KMS-11 (cell line): ENCODE measurements at regions not wholly inside any gene's neighbourhood (a gene's known extent, or its start where the extent isn't known, plus 50 kb on each side); places are given as distances from the start of the nearest gene placed in this dataset.
"Not testable (repeated sequence)": the region's sequence is repeated elsewhere in the genome, so short reads cannot be mapped to it uniquely, and the experiment has no call there.

Experiments used
- H2AFZ ChIP-seq: fragments of 200-600 bp; sonication (generic); 2 replicates; pipeline ENCODE4 v1.6.1; 2016; ENCODE audit warnings: antibody characterized with exemption, mixed run types, low read depth
- H3K27ac ChIP-seq: fragments of 200-600 bp; sonication (generic); 2 replicates; pipeline ENCODE4 v1.6.1; 2016; ENCODE audit warnings: mild to moderate bottlenecking, mixed run types
- H3K27me3 ChIP-seq: fragments of 200-600 bp; sonication (generic); 2 replicates; pipeline ENCODE4 v1.6.1; 2017; ENCODE audit warnings: mild to moderate bottlenecking, low read depth, mixed run types, moderate library complexity; ENCODE audit not compliant: insufficient read depth
- H3K36me3 ChIP-seq: fragments of 200-600 bp; sonication (generic); 2 replicates; pipeline ENCODE4 v1.6.1; 2017; ENCODE audit warnings: mild to moderate bottlenecking, mixed run types; ENCODE audit not compliant: insufficient read depth
- H3K4me1 ChIP-seq: fragments of 200-600 bp; sonication (generic); 2 replicates; pipeline ENCODE4 v1.6.1; 2016; ENCODE audit warnings: mild to moderate bottlenecking, low read depth, mixed run types; ENCODE audit not compliant: poor library complexity, severe bottlenecking
- H3K4me2 ChIP-seq: fragments of 200-600 bp; sonication (generic); 2 replicates; pipeline ENCODE4 v1.7.0; 2016; ENCODE audit warnings: mild to moderate bottlenecking, mixed run types
- H3K4me3 ChIP-seq: fragments of 200-600 bp; sonication (generic); IDR thresholded peaks from 2 replicates; pipeline ENCODE4 v1.6.1; 2017; ENCODE audit warnings: low read depth, low read length, mixed read lengths; ENCODE audit not compliant: insufficient read depth
- H3K79me2 ChIP-seq: fragments of 200-600 bp; sonication (generic); 2 replicates; pipeline ENCODE4 v1.6.1; 2016; ENCODE audit warnings: low read depth, mixed run types; ENCODE audit not compliant: insufficient read depth
- H3K9ac ChIP-seq: fragments of 200-600 bp; sonication (generic); 2 replicates; pipeline ENCODE4 v1.6.1; 2016; ENCODE audit warnings: mild to moderate bottlenecking, mixed run types
- H4K20me1 ChIP-seq: fragments of 200-600 bp; sonication (generic); 2 replicates; pipeline ENCODE4 v1.6.1; 2016; ENCODE audit warnings: mild to moderate bottlenecking, mixed run types; ENCODE audit not compliant: insufficient read depth
- CTCF ChIP-seq: fragments of 200-600 bp; sonication (generic); conservative IDR thresholded peaks from 2 replicates; pipeline ENCODE4 v1.6.1; 2017; ENCODE audit warnings: low read depth, mild to moderate bottlenecking, antibody characterized with exemption, low read length, moderate library complexity, mixed read lengths

- H3K27ac ChIP-seq: no peak overlapping the region
These were observed 102.1 kb upstream of the CDC42EP3 start for GRCh38 chr2:37773371-37774130.

GRCh38 chr2:37774171-37774944, 102.9 kb upstream of the CDC42EP3 start:
- not testable (repeated sequence) for H3K4me1 ChIP-seq, H3K27me3 ChIP-seq, H3K4me3 ChIP-seq, H3K9ac ChIP-seq, H4K20me1 ChIP-seq, H3K79me2 ChIP-seq, H2AFZ ChIP-seq, H3K27ac ChIP-seq, H3K36me3 ChIP-seq, H3K4me2 ChIP-seq

More at GRCh38 chr2:37773371-37774130, 102.1 kb upstream of the CDC42EP3 start:
- Histone ChIP-seq H3K4me1 (peaks cover 8% of the 10 kb centered on the region), H3K4me2 (no peak overlapping the region), H3K79me2 (no peaks in the 10 kb centered on the region), H3K4me3 (no peak overlapping the region), H3K36me3 (no peaks in the 10 kb centered on the region), H3K9ac (no peak overlapping the region), H2AFZ (no peak overlapping the region), H4K20me1 (no peaks in the 10 kb centered on the region), H3K27me3 (no peaks in the 10 kb centered on the region)
- TF ChIP-seq CTCF: no peak

GRCh38 chr2:37774976-37775907, 103.8 kb upstream of the CDC42EP3 start:
- Histone ChIP-seq H3K9ac (no peak overlapping the region), H3K4me1 (no peaks in the 10 kb centered on the region), H3K36me3 (no peaks in the 10 kb centered on the region), H4K20me1 (no peaks in the 10 kb centered on the region), H3K27ac (no peak overlapping the region), H3K79me2 (no peaks in the 10 kb centered on the region), H3K27me3 (no peaks in the 10 kb centered on the region), H3K4me2 (no peak overlapping the region), H3K4me3 (no peak overlapping the region), H2AFZ (no peak overlapping the region)
- TF ChIP-seq CTCF: no peak

- Histone ChIP-seq H3K4me3 (no peak overlapping the region), H3K36me3 (no peaks in the 10 kb centered on the region), H3K9ac (no peak overlapping the region), H3K4me2 (no peak overlapping the region), H2AFZ (no peak overlapping the region), H3K4me1 (no peaks in the 10 kb centered on the region), H3K79me2 (no peaks in the 10 kb centered on the region), H3K27ac (no peak overlapping the region), H3K27me3 (no peaks in the 10 kb centered on the region), H4K20me1 (no peaks in the 10 kb centered on the region)
- TF ChIP-seq CTCF: no peak
These were observed 104.4 kb upstream of the CDC42EP3 start for GRCh38 chr2:37775908-37776250.
